HUES48 (cell line): ENCODE measurements at regions not wholly inside any gene's neighbourhood (a gene's known extent, or its start where the extent isn't known, plus 50 kb on each side); places are given as distances from the start of the nearest gene placed in this dataset.

Experiments
- H3K27ac ChIP-seq: one replicate; pipeline ENCODE4 v1.7.0; 2013; ENCODE audit warnings: low read depth, low read length, inconsistent platforms
- H3K27me3 ChIP-seq: 2 replicates; pipeline ENCODE4 v1.6.1; 2013; ENCODE audit warnings: mild to moderate bottlenecking, low read length; ENCODE audit not compliant: control insufficient read depth, insufficient read depth
- H3K36me3 ChIP-seq: 2 replicates; pipeline ENCODE4 v1.6.1; 2013; ENCODE audit warnings: low read length; ENCODE audit not compliant: control insufficient read depth, insufficient read depth
- H3K4me1 ChIP-seq: 2 replicates; pipeline ENCODE4 v1.6.1; 2013; ENCODE audit warnings: mild to moderate bottlenecking, low read length; ENCODE audit not compliant: control insufficient read depth, insufficient read depth
- H3K4me3 ChIP-seq: 2 replicates; pipeline ENCODE4 v1.5.1; 2013; ENCODE audit warnings: mild to moderate bottlenecking, low read depth, low read length
- H3K9ac ChIP-seq: 2 replicates; pipeline ENCODE4 v1.6.1; 2013; ENCODE audit warnings: mild to moderate bottlenecking, low read depth, low read length, moderate library complexity
- H3K9me3 ChIP-seq: 2 replicates; pipeline ENCODE4 v1.6.1; 2013; ENCODE audit warnings: low read length; ENCODE audit not compliant: control insufficient read depth, insufficient read depth

- Histone ChIP-seq H3K4me3 (no peak overlapping the region), H3K27me3 (no peaks in the 10 kb centered on the region), H3K27ac (no peak overlapping the region), H3K36me3 (no peaks in the 10 kb centered on the region), H3K9me3 (no peaks in the 10 kb centered on the region), H3K9ac (no peak overlapping the region), H3K4me1 (no peaks in the 10 kb centered on the region)
Measured at GRCh38 chr5:68421485-68422220, 206.1 kb downstream of the PIK3R1 start.

DNA sequence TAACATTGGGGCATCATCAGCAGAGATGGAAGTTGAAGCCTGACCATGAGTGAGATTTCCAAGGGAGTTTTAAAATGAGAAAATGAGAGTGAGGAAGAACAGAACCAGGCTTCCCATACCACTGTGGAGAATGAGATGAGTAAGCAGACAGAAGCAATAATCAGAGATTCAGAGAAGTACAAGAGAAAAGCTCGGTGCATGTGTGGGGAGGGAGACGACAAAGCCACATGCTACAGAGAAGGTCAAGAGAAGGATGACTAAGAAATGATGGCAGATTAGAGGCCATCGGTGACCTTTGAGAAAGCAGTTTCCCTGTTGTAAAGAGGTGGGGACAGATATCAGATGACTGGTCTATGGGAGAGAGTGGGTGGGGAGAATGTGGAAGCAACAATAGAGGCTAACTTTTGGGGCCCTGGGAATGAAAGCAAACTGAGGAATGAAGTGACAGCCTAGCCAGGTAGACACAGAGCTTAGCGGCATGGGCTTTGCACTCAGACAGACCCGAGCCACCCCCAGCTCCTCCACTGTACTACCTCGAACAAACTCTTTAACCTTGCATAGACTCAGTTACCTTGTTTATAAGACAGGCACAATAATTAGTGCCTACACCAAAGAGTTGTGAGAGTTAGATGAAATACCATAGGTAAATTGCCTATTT is 207.7 kb downstream of the PIK3R1 start:
- Histone ChIP-seq H3K4me1 (no peaks in the 10 kb centered on the region), H3K27ac (no peak overlapping the region), H3K9me3 (no peaks in the 10 kb centered on the region), H3K4me3 (no peak overlapping the region), H3K36me3 (no peaks in the 10 kb centered on the region), H3K27me3 (no peaks in the 10 kb centered on the region), H3K9ac (no peak overlapping the region)

- Histone ChIP-seq H3K4me3 (no peak overlapping the region), H3K9me3 (no peaks in the 10 kb centered on the region), H3K9ac (no peak overlapping the region), H3K27me3 (no peaks in the 10 kb centered on the region), H3K27ac (no peak overlapping the region), H3K36me3 (no peaks in the 10 kb centered on the region), H3K4me1 (no peaks in the 10 kb centered on the region)
Measured at GRCh38 chr5:68424799-68425537, 209.4 kb downstream of the PIK3R1 start.

GRCh38 chr5:68426586-68426985 is 211.0 kb downstream of the PIK3R1 start:
- Histone ChIP-seq H3K4me1 (no peaks in the 10 kb centered on the region), H3K27ac (no peak overlapping the region), H3K36me3 (no peaks in the 10 kb centered on the region), H3K27me3 (no peaks in the 10 kb centered on the region), H3K9me3 (no peaks in the 10 kb centered on the region), H3K9ac (no peak overlapping the region), H3K4me3 (no peak overlapping the region)

GRCh38 chr5:68428231-68428811 is 212.8 kb downstream of the PIK3R1 start:
- Histone ChIP-seq H3K36me3 (no peaks in the 10 kb centered on the region), H3K27ac (no peak overlapping the region), H3K27me3 (no peaks in the 10 kb centered on the region), H3K4me3 (no peak overlapping the region), H3K4me1 (no peaks in the 10 kb centered on the region), H3K9me3 (no peaks in the 10 kb centered on the region), H3K9ac (no peak overlapping the region)

DNA sequence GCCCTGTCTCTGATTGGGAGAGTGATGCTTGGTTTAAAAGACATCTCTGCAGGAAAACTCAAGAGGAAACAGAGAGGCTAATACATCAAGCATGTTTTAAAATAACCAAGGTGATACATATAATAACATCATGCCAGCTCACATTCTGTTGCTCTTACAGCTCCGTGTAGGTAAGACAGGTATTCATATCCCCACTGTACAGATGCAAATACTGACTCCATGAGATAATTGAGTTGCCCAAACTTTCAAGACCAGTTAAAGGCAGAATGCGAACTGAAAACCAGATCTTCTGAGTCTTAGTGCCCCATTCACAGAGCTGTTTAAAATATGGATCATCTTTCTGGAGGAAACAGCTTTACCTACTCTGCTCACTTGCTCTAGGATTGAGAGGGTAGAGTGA is 214.0 kb downstream of the PIK3R1 start:
- Histone ChIP-seq H3K27me3 (no peaks in the 10 kb centered on the region), H3K27ac (no peak overlapping the region), H3K9me3 (no peaks in the 10 kb centered on the region), H3K9ac (no peak overlapping the region), H3K4me3 (no peak overlapping the region), H3K36me3 (no peaks in the 10 kb centered on the region), H3K4me1 (no peaks in the 10 kb centered on the region)

DNA sequence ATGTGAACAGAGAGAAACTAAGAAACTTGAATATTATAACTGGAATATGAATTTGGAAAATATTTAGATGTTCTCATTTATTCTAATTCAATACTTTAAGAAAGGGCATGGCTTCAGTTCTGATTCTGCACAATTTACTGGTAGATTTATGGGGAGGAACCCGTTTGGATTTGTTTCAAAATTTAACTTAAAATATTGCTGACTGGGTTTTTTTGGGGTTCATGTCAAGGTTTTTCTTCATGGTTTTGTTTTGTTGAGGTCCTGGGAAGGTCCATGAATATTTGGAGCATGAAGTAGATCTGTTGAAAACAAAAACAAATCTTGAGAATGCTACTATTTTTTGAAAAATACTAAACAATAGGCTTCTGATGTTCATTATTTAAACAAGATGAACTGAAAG is 214.7 kb downstream of the PIK3R1 start:
- Histone ChIP-seq H3K27ac (no peak overlapping the region), H3K4me1 (no peaks in the 10 kb centered on the region), H3K9me3 (no peaks in the 10 kb centered on the region), H3K4me3 (no peak overlapping the region), H3K36me3 (no peaks in the 10 kb centered on the region), H3K27me3 (no peaks in the 10 kb centered on the region), H3K9ac (no peak overlapping the region)

GRCh38 chr5:68431186-68431585 is 215.6 kb downstream of the PIK3R1 start:
- no peak overlapping the region for H3K9ac ChIP-seq
- H3K27me3 ChIP-seq: no peaks in the 10 kb centered on the region
- no peaks in the 10 kb centered on the region for H3K36me3 ChIP-seq
- no peaks in the 10 kb centered on the region for H3K9me3 ChIP-seq
- H3K4me1 ChIP-seq: no peaks in the 10 kb centered on the region
- no peak overlapping the region for H3K27ac ChIP-seq
- no peak overlapping the region for H3K4me3 ChIP-seq

DNA sequence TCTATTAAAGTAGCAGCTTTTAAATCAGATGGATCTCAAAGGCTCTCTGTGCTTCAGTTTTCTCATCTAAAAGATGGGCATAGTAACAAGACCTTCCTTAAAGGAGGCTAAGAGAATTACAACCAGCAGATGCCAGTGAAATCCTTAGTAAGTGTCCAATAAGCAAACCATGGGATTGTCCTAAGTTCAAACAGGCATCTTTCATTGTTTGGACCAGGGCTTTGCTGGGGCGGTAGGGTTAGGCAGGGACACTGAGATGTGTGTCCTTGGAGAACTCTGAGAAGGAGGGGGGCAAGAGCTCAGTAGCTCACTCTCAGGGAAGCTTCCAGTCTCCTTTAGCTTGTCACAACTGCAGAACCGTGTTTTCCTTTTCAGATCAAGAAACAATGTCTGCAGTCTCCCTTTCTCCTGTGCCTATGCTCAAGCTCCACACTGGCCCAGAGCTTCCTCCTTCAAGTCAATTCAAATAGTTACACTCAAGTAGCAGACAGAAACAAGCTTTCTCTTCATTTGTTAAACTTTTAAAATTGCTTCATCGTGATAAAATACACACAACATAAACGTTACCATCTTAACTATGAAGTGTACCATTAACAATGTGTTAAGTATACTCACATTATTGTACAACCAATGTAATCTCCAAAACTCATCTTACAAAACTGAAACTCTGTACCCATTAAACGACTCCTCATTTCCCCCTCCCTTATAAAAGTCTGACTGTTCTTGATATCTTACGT is 216.2 kb downstream of the PIK3R1 start:
- H3K27ac ChIP-seq: no peak overlapping the region
- no peaks in the 10 kb centered on the region for H3K9me3 ChIP-seq
- no peak overlapping the region for H3K4me3 ChIP-seq
- H3K36me3 ChIP-seq: no peaks in the 10 kb centered on the region
- H3K4me1 ChIP-seq: no peaks in the 10 kb centered on the region
- H3K27me3 ChIP-seq: no peaks in the 10 kb centered on the region
- H3K9ac ChIP-seq: no peak overlapping the region

DNA sequence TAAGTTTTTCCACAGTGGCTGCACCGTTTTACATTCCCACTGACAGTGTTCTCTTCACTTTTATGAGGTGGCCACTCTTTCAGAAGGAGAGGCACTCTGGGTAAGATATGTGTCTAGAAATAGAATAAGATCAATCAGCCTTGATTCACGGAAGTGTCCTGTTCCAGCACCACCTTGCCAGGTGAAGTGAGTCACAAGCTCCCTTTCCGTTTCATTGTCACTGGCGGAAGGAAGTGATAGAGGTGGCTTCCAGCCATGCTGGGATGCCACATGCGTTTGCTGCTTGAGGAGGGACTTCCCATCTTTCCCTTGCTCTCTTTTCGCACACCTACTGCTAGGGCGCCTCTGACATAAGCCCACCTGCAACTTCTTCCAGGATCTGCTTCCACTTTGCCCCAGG is 217.1 kb downstream of the PIK3R1 start:
- Histone ChIP-seq H3K4me3 (no peak overlapping the region), H3K27ac (no peak overlapping the region), H3K36me3 (no peaks in the 10 kb centered on the region), H3K9me3 (no peaks in the 10 kb centered on the region), H3K27me3 (no peaks in the 10 kb centered on the region), H3K9ac (no peak overlapping the region), H3K4me1 (no peaks in the 10 kb centered on the region)
